ENCODE measurements at regions not wholly inside any gene's neighbourhood (a gene's known extent, or its start where the extent isn't known, plus 50 kb on each side); places are given as distances from the start of the nearest gene placed in this dataset.
"Not testable (repeated sequence)": the region's sequence is repeated elsewhere in the genome, so short reads cannot be mapped to it uniquely, and the experiment has no call there.

- H3K27me3 ChIP-seq (ENCODE audit: control insufficient read depth, insufficient read depth, low read length): no peaks in the 10 kb centered on the region
- H3K4me3 ChIP-seq (ENCODE audit: low read length): peak overlapping the region; percentile 34
- peak in 1 of 3 donors; percentile 1 for ATAC-seq
- no peak for TF ChIP-seq CTCF (IDR thresholded peaks at IDR 0.05)
- H3K9me3 ChIP-seq (ENCODE audit: control insufficient read depth, insufficient read depth, low read length): peaks cover 9% of the 10 kb centered on the region
- peaks cover 0 to 25% of the 10 kb centered on the region in 2 donors for H3K27me3 Mint-ChIP-seq (ENCODE audit: low read depth in 2 of 2)
- peaks cover 7% of the 10 kb centered on the region in 2 donors for H3K9me3 Mint-ChIP-seq
- peak in 1 of 2 donors; percentile 23 for DNase-seq
- H3K36me3 ChIP-seq (ENCODE audit: control insufficient read depth, insufficient read depth, low read length): no peaks in the 10 kb centered on the region
- no peaks in the 10 kb centered on the region for H3K36me3 Mint-ChIP-seq
- intact Hi-C loops (cut with micrococcal nuclease): loop anchor here (5.0 kb wide), 1 partner anchor 35 kb away; no protein-coding TSS in a partner anchor
- peak overlapping the region; percentile 95 for H3K4me3 Mint-ChIP-seq
- H3K27ac ChIP-seq (ENCODE audit: low read length): peak overlapping the region; percentile 80
- peaks cover 85% of the 10 kb centered on the region for H3K4me1 ChIP-seq (ENCODE audit: control insufficient read depth, insufficient read depth, low read length)
- H3K27ac Mint-ChIP-seq: peak overlapping the region; percentile 94
- WGBS (ENCODE audit: insufficient coverage): 53% methylated on average over 23 of the region's 23 CpGs
- peaks cover 59 to 78% of the 10 kb centered on the region in 2 donors for H3K4me1 Mint-ChIP-seq
These were observed 143.7 kb downstream of the DLL1 start for GRCh38 chr6:170147056-170147787.

- peak overlapping the region; percentile 94 for H3K27ac Mint-ChIP-seq
- peak in 1 of 2 donors; percentile 16 for DNase-seq
These were observed 144.2 kb downstream of the DLL1 start for GRCh38 chr6:170146640-170147039.

GRCh38 chr6:170146131-170146530 lies 144.7 kb downstream of the DLL1 start:
- H3K36me3 Mint-ChIP-seq; H3K27me3 ChIP-seq (ENCODE audit: control insufficient read depth, insufficient read depth, low read length); ATAC-seq; H3K27ac ChIP-seq (ENCODE audit: low read length); H3K36me3 ChIP-seq (ENCODE audit: control insufficient read depth, insufficient read depth, low read length); H3K9me3 Mint-ChIP-seq; H3K9me3 ChIP-seq (ENCODE audit: control insufficient read depth, insufficient read depth, low read length); H3K4me3 ChIP-seq (ENCODE audit: low read length): not testable (repeated sequence)
- peaks cover 0 to 15% of the 10 kb centered on the region in 2 donors for H3K27me3 Mint-ChIP-seq (ENCODE audit: low read depth in 2 of 2)
- peaks cover 49 to 67% of the 10 kb centered on the region in 2 donors for H3K4me1 Mint-ChIP-seq
- peaks cover 74% of the 10 kb centered on the region for H3K4me1 ChIP-seq (ENCODE audit: control insufficient read depth, insufficient read depth, low read length)
- DNase-seq: peak in 1 of 2 donors; percentile 41
- intact Hi-C loops (cut with micrococcal nuclease): loop anchor here (5.0 kb wide), 1 partner anchor 36 kb away; no protein-coding TSS in a partner anchor
- H3K4me3 Mint-ChIP-seq: peak overlapping the region; percentile 95
- peak overlapping the region; percentile 94 for H3K27ac Mint-ChIP-seq

More at GRCh38 chr6:170146640-170147039, 144.2 kb downstream of the DLL1 start:
- H3K9me3 Mint-ChIP-seq: peaks cover 7% of the 10 kb centered on the region in 2 donors
- peaks cover 0 to 20% of the 10 kb centered on the region in 2 donors for H3K27me3 Mint-ChIP-seq (ENCODE audit: low read depth in 2 of 2)
- Histone ChIP-seq H3K4me1 (ENCODE audit: control insufficient read depth, insufficient read depth, low read length) (peaks cover 79% of the 10 kb centered on the region), H3K27me3 (ENCODE audit: control insufficient read depth, insufficient read depth, low read length) (no peaks in the 10 kb centered on the region), H3K27ac (ENCODE audit: low read length) (peak overlapping the region; percentile 80), H3K36me3 (ENCODE audit: control insufficient read depth, insufficient read depth, low read length) (no peaks in the 10 kb centered on the region), H3K9me3 (ENCODE audit: control insufficient read depth, insufficient read depth, low read length) (peaks cover 9% of the 10 kb centered on the region), H3K4me3 (ENCODE audit: low read length) (no peak overlapping the region)
- no peak for TF ChIP-seq CTCF (IDR thresholded peaks at IDR 0.05)
- intact Hi-C loops (cut with micrococcal nuclease): loop anchor here (5.0 kb wide), 1 partner anchor 36 kb away; no protein-coding TSS in a partner anchor
- H3K36me3 Mint-ChIP-seq: no peaks in the 10 kb centered on the region
- peak overlapping the region; percentile 95 for H3K4me3 Mint-ChIP-seq
- ATAC-seq: no peak
- peaks cover 54 to 72% of the 10 kb centered on the region in 2 donors for H3K4me1 Mint-ChIP-seq
- 72% methylated on average over 11 of the region's 12 CpGs for WGBS (ENCODE audit: insufficient coverage)

- H3K27ac Mint-ChIP-seq: peak overlapping the region; percentile 70 to 94
- WGBS (ENCODE audit: insufficient coverage): 27% methylated on average over 3 of the region's 3 CpGs
- not testable (repeated sequence) for H3K27me3 ChIP-seq (ENCODE audit: control insufficient read depth, insufficient read depth, low read length); H3K9me3 ChIP-seq (ENCODE audit: control insufficient read depth, insufficient read depth, low read length); H3K36me3 Mint-ChIP-seq; H3K36me3 ChIP-seq (ENCODE audit: control insufficient read depth, insufficient read depth, low read length); H3K9me3 Mint-ChIP-seq; H3K4me3 ChIP-seq (ENCODE audit: low read length)
- H3K4me3 Mint-ChIP-seq: peak overlapping the region; percentile 45
- DNase-seq (peak in 1 of 2 donors; percentile 40), ATAC-seq (peak in 1 of 3 donors; percentile 16)
- Histone ChIP-seq H3K27ac (ENCODE audit: low read length) (peak overlapping the region; percentile 36), H3K4me1 (ENCODE audit: control insufficient read depth, insufficient read depth, low read length) (peaks cover 73% of the 10 kb centered on the region)
- intact Hi-C loops (cut with micrococcal nuclease): loop anchor here (5.0 kb wide), 1 partner anchor 37 kb away; no protein-coding TSS in a partner anchor
- peaks cover 49 to 63% of the 10 kb centered on the region in 2 donors for H3K4me1 Mint-ChIP-seq
- H3K27me3 Mint-ChIP-seq (ENCODE audit: low read depth in 2 of 2): peaks cover 0 to 12% of the 10 kb centered on the region in 2 donors
These were observed 145.2 kb downstream of the DLL1 start for GRCh38 chr6:170145716-170146115.

Measured in natural killer cell (primary cell).